HG03558 (cell line): ENCODE measurements at regions not wholly inside any gene's neighbourhood (a gene's known extent, or its start where the extent isn't known, plus 50 kb on each side); places are given as distances from the start of the nearest gene placed in this dataset.
"Not testable (repeated sequence)": the region's sequence is repeated elsewhere in the genome, so short reads cannot be mapped to it uniquely, and the experiment has no call there.

ENCODE experiments used
- ATAC-seq: cut with Tn5 transposase; IDR thresholded peaks from one replicate; pipeline ENCODE4 v1.9.1; 2021; ENCODE audit warnings: moderate number of reproducible peaks; ENCODE audit not compliant: unreplicated experiment; ENCODE audit errors: extremely low read depth

GRCh38 chr18:42365591-42365990, 410.6 kb downstream of the PIK3C3 start:
- no peak for ATAC-seq

GRCh38 chr18:42373584-42373983, 418.6 kb downstream of the PIK3C3 start:
- ATAC-seq = no peak

- no peak for ATAC-seq
Observed at GRCh38 chr18:42374961-42375360, 419.9 kb downstream of the PIK3C3 start.

GRCh38 chr18:42378854-42379253, 423.8 kb downstream of the PIK3C3 start:
- ATAC-seq = not testable (repeated sequence)

- ATAC-seq = not testable (repeated sequence)
Observed at GRCh38 chr18:42381236-42381635, 426.2 kb downstream of the PIK3C3 start.

GRCh38 chr18:42392416-42392815, 437.4 kb downstream of the PIK3C3 start:
- ATAC-seq = no peak

GRCh38 chr18:42392926-42393325, 437.9 kb downstream of the PIK3C3 start:
- ATAC-seq = no peak

GRCh38 chr18:42394238-42394637, 439.2 kb downstream of the PIK3C3 start:
- no peak for ATAC-seq

GRCh38 chr18:42401131-42401673, 446.2 kb downstream of the PIK3C3 start:
- no peak for ATAC-seq

GRCh38 chr18:42404151-42404550, 449.1 kb downstream of the PIK3C3 start:
- no peak for ATAC-seq

- no peak for ATAC-seq
Observed at GRCh38 chr18:42409005-42409404, 454.0 kb downstream of the PIK3C3 start.

GRCh38 chr18:42412281-42412680, 457.2 kb downstream of the PIK3C3 start:
- ATAC-seq = no peak

GRCh38 chr18:42412896-42413295, 457.9 kb downstream of the PIK3C3 start:
- ATAC-seq = no peak

- ATAC-seq = no peak
Observed at GRCh38 chr18:42413870-42414269, 458.8 kb downstream of the PIK3C3 start.

GRCh38 chr18:42414756-42415454, 459.9 kb downstream of the PIK3C3 start:
- no peak for ATAC-seq

- ATAC-seq = no peak
Observed at GRCh38 chr18:42417189-42417588, 462.2 kb downstream of the PIK3C3 start.

- ATAC-seq = no peak
Observed at GRCh38 chr18:42418121-42418520, 463.1 kb downstream of the PIK3C3 start.

- ATAC-seq = no peak
Observed at GRCh38 chr18:42425025-42425424, 470.0 kb downstream of the PIK3C3 start.

GRCh38 chr18:42426496-42427015, 471.5 kb downstream of the PIK3C3 start:
- no peak for ATAC-seq

GRCh38 chr18:42429196-42429595, 474.2 kb downstream of the PIK3C3 start:
- ATAC-seq = no peak

GRCh38 chr18:42436222-42436765, 481.3 kb downstream of the PIK3C3 start:
- ATAC-seq = no peak

GRCh38 chr18:42437001-42437400, 482.0 kb downstream of the PIK3C3 start:
- no peak for ATAC-seq
